Ishikawa (cell line): ENCODE measurements at regions not wholly inside any gene's neighbourhood (a gene's known extent, or its start where the extent isn't known, plus 50 kb on each side); places are given as distances from the start of the nearest gene placed in this dataset.

Experiments
- CEBPB ChIP-seq: IDR thresholded peaks from 2 replicates; pipeline ENCODE4 v1.6.1; 2012
- CREB1 ChIP-seq: IDR thresholded peaks from 2 replicates; pipeline ENCODE4 v1.6.1; 2012; ENCODE audit warnings: low read depth
- EGR1 ChIP-seq: IDR thresholded peaks from 2 replicates; pipeline ENCODE4 v1.6.1; 2012
- EP300 ChIP-seq: IDR thresholded peaks from 2 replicates; pipeline ENCODE4 v1.6.1; 2012; ENCODE audit warnings: borderline replicate concordance
- FOXM1 ChIP-seq: IDR thresholded peaks from 2 replicates; pipeline ENCODE4 v1.6.1; 2012; ENCODE audit warnings: low read depth, borderline replicate concordance
- NFIC ChIP-seq: IDR thresholded peaks from 2 replicates; pipeline ENCODE4 v1.6.1; 2012
- RAD21 ChIP-seq: IDR thresholded peaks from 2 replicates; pipeline ENCODE4 v1.6.1; 2012; ENCODE audit warnings: low read depth
- TAF1 ChIP-seq: IDR thresholded peaks from 2 replicates; pipeline ENCODE4 v1.6.1; 2012; ENCODE audit warnings: low read depth, mild to moderate bottlenecking
- TCF12 ChIP-seq: IDR thresholded peaks from 2 replicates; pipeline ENCODE4 v1.6.1; 2012; ENCODE audit warnings: low read depth
- TEAD4 ChIP-seq: IDR thresholded peaks from 2 replicates; pipeline ENCODE4 v1.6.1; 2012
- YY1 ChIP-seq: IDR thresholded peaks from 2 replicates; pipeline ENCODE4 v1.6.1; 2012; ENCODE audit warnings: low read depth
- ZBTB7A ChIP-seq: IDR thresholded peaks from 2 replicates; pipeline ENCODE4 v1.6.1; 2012; ENCODE audit warnings: low read depth
- TF ChIP-seq, protein P1 (sequence below): IDR thresholded peaks from 2 replicates; pipeline ENCODE4 v1.6.1; 2012; ENCODE audit warnings: low read depth, mild to moderate bottlenecking
- TF ChIP-seq, protein P2 (sequence below): IDR thresholded peaks from 2 replicates; pipeline ENCODE4 v1.6.1; 2012
- TF ChIP-seq, protein P3 (sequence below): IDR thresholded peaks from 2 replicates; pipeline ENCODE4 v1.6.1; 2012

DNA sequence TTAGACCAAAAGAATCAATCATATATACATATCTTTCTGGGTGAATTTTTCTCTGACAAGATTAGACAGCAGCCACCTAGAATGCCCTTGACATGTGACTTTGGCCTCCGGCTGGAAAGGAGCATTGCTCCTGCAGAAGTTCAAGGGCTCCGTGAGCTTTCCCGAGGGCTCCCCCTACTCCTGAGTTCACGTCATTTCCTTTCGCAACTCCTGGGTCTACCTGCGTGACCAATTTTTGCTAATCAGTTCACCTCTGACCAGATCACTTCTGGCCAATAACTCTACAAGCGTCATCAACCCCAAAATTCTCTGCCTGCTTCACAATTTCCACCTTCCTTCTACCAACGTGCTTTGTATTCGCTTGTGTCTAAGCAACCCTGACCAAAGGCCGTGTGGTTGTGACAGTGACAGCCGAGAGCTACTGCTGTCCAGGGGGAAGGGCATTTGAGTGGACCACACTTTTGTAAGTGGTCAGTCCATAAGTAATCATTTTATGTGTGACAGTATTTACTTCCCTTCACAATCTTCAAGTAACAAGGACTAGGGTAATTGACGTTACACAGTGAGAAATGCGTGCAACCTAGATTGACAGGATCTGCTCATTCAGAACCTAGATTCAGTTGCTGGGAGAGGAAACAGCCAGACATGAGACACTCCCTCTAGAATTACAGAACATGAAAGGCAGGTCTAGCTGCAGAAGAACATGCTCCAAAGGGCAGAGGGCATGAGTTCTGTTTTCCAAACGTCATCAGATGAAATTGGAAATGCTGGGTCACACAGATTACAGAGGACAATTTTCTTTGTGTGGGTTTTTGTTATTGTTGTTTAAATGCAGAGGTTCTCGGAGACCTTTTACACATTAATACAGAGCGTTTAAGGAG lies 145.9 kb upstream of the SPACA7 start:
- TF ChIP-seq YY1, result no peak
- TF ChIP-seq EP300, result no peak
- no peak for TF ChIP-seq EGR1
- TF ChIP-seq, protein P1, sequence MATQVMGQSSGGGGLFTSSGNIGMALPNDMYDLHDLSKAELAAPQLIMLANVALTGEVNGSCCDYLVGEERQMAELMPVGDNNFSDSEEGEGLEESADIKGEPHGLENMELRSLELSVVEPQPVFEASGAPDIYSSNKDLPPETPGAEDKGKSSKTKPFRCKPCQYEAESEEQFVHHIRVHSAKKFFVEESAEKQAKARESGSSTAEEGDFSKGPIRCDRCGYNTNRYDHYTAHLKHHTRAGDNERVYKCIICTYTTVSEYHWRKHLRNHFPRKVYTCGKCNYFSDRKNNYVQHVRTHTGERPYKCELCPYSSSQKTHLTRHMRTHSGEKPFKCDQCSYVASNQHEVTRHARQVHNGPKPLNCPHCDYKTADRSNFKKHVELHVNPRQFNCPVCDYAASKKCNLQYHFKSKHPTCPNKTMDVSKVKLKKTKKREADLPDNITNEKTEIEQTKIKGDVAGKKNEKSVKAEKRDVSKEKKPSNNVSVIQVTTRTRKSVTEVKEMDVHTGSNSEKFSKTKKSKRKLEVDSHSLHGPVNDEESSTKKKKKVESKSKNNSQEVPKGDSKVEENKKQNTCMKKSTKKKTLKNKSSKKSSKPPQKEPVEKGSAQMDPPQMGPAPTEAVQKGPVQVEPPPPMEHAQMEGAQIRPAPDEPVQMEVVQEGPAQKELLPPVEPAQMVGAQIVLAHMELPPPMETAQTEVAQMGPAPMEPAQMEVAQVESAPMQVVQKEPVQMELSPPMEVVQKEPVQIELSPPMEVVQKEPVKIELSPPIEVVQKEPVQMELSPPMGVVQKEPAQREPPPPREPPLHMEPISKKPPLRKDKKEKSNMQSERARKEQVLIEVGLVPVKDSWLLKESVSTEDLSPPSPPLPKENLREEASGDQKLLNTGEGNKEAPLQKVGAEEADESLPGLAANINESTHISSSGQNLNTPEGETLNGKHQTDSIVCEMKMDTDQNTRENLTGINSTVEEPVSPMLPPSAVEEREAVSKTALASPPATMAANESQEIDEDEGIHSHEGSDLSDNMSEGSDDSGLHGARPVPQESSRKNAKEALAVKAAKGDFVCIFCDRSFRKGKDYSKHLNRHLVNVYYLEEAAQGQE, result no peak
- no peak for TF ChIP-seq FOXM1
- no peak for TF ChIP-seq CREB1
- TF ChIP-seq, protein P2, sequence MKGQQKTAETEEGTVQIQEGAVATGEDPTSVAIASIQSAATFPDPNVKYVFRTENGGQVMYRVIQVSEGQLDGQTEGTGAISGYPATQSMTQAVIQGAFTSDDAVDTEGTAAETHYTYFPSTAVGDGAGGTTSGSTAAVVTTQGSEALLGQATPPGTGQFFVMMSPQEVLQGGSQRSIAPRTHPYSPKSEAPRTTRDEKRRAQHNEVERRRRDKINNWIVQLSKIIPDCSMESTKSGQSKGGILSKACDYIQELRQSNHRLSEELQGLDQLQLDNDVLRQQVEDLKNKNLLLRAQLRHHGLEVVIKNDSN, result no peak
- TF ChIP-seq, protein P3, sequence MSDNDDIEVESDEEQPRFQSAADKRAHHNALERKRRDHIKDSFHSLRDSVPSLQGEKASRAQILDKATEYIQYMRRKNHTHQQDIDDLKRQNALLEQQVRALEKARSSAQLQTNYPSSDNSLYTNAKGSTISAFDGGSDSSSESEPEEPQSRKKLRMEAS, result no peak
- no peak for TF ChIP-seq ZBTB7A
- TF ChIP-seq TEAD4, result no peak
- no peak for TF ChIP-seq TAF1

DNA sequence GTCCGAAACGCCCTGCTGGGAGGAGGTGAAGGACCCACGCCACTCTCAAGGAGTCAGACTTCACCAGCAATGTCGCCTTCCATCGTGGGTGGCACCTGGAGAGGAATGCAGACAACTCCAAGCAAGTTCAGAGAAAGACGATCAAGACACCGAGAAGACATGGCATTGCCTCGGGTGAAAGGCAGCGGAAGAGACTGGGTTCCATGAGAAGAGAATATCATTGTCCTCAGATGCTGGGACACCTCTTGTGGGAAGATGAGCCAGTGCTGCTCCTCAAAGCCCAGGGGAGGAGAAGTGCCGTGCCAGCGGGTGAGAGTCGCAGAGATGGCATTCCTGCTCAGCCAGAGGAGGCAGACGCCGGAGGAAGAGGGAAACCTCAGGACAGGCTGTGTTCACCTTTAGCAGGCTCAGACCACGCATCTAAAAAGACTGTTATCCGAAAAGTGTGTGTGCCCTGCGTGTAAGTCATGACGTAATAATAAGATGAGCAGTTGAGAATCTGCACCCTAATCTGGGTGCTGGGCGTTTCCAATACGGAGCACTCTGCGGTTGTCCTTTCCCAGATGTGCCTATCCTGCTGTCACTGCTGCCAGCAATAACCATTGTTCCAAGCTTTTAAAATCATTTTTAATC lies 144.6 kb upstream of the SPACA7 start:
- TF ChIP-seq EGR1, result no peak
- no peak for TF ChIP-seq EP300
- TF ChIP-seq ZBTB7A, result no peak
- TF ChIP-seq CREB1, result no peak
- TF ChIP-seq RAD21, result no peak
- TF ChIP-seq, protein P3, result no peak
- no peak for TF ChIP-seq TCF12
- TF ChIP-seq TEAD4, result no peak
- TF ChIP-seq CEBPB, result no peak
- TF ChIP-seq TAF1, result no peak
- TF ChIP-seq NFIC, result no peak
- no peak for TF ChIP-seq YY1
- no peak for TF ChIP-seq FOXM1
- TF ChIP-seq, protein P1, result no peak
- TF ChIP-seq, protein P2, result no peak

DNA sequence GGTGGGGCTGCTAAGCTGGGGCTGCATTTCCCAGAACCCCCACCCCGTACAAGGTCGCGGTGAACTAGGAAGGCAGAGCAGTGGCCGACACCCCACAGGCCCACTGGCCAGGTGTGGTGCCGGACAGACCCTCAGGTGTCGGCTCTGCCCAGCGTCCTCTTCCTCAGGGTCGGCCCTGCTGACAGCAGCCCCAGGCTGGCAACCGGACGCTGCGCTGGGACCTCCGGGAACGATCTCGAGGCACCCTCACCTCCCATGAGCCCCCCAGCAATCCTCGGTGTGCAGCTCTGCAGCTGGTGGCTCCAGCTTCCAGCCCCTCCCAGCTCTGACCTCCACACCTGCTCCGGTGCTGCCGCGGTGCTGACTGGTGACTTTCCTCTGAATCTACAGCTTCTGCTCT lies 142.9 kb upstream of the SPACA7 start:
- TF ChIP-seq, protein P1, result no peak
- TF ChIP-seq YY1 (no peak), TEAD4 (no peak), TAF1 (no peak)

DNA sequence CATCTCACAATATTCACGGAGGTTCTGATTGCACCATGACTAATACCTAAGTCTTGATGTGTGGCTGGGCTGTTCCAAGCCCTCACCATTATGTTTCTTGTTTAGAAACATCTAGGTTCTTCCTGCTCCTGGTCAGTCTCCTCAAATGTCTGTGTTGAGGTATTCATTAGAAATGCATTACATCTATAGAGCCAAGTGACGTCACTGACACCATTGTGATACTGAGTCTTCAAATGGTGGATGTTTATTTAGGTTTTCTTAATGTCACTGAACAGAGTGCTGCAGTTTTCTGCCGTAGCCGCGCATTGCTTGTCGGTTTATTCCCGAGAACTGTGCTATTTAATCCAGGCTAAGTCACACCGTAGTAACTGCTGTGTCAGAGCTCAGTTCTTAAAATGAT lies 142.4 kb upstream of the SPACA7 start:
- no peak for TF ChIP-seq TCF12
- no peak for TF ChIP-seq TEAD4
- no peak for TF ChIP-seq TAF1
- TF ChIP-seq EP300, result no peak
- TF ChIP-seq ZBTB7A, result no peak
- TF ChIP-seq, protein P1, result no peak
- TF ChIP-seq NFIC, result no peak
- TF ChIP-seq CREB1, result no peak
- TF ChIP-seq, protein P2, result no peak
- TF ChIP-seq, protein P3, result no peak
- no peak for TF ChIP-seq RAD21
- no peak for TF ChIP-seq CEBPB
- no peak for TF ChIP-seq FOXM1
- TF ChIP-seq YY1, result no peak
- TF ChIP-seq EGR1, result no peak
